HPDE6-E6E7 (cell line): ENCODE measurements at regions not wholly inside any gene's neighbourhood (a gene's known extent, or its start where the extent isn't known, plus 50 kb on each side); places are given as distances from the start of the nearest gene placed in this dataset.
"Not testable (repeated sequence)": the region's sequence is repeated elsewhere in the genome, so short reads cannot be mapped to it uniquely, and the experiment has no call there.

Source experiments
- DNase-seq: peaks from one replicate; pipeline ENCODE4 v3.0.0; 2011; ENCODE audit warnings: missing footprints; ENCODE audit errors: extremely low spot score

DNA sequence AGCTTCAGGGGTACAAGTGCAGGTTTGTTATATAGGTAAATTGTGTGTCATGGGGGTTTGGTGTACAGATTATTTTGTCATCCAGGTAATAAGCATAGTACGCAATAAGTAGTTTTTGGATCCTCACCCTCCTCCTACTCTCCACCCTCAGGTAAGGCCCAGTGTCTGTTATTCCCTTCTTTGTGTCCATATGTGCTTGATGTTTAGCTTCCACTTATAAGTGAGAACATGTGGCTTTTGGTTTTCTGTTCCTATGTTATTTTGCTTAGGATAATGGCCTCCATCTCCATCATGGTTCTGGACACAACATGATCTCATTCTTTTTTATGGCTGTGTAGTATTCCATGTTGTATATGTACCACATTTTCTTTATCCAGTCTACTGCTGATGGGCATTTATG lies 298.4 kb downstream of the LIG4 start:
- DNase-seq: not testable (repeated sequence)

- DNase-seq: no peak
Measured at GRCh38 chr13:107912745-107913144, 302.6 kb downstream of the LIG4 start.

GRCh38 chr13:107907065-107907805 lies 308.1 kb downstream of the LIG4 start:
- DNase-seq: no peak

DNA sequence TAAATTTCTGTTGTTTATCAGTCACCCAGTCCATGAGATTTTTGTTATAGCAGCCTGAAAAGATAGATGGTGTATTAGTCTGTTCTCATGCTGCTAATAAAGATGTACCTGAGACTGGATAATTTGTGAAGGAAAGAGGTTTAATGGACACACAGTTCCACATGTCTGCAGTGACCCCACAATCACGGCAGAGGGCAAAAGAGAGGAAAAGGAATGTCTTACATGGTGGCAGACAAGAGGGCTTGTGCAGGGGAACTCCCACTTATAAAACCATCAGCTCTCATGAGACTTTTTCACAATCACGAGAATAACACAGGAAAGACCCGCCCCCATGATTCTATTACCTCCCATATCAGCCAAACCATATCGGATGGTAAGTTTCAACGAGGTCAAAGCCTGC lies 309.2 kb downstream of the LIG4 start:
- no peak for DNase-seq

DNA sequence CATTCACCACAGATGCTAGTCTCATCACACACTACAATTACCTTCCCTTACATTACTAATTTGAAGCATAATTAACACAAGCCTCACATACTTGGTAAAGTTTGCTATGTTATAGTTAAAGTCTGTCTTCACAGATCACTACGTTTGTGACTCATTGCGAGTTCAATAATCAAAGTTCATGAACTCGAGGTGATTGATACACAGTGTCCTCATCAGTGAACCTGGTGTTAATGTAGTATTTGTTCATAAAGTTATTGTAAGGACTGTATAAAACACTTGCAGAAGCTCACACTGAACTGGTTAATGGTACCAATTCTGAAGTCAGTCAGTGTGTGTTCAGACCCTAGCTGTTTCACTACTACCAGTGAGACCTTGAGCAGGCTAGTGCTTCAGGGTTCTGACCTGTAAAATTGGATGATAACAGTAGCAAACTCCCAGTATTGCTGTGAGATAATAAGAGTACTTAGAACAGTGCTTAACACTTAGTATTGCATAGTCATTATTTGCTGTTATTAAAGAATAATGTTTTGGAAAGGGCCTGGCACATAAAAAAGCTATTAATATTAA lies 313.3 kb downstream of the LIG4 start:
- DNase-seq: no peak

DNA sequence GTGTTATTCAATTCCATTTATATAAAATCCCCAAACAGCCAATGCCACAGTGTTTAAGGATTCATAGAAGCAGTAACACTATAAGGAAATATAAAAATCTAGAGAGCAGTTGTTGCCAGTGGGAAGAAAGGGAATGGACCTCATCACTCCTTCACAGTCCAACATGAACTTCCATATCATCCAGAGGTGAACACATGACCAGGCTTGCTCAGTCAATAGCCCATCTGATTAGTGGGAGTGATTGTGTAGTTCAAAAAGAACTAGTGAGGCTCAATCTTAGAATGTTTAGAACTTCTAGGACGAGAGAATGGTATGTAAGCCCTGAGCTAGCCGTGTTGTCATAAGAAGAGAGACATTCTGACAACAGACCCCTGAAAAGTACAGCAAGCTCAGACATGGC lies 314.1 kb downstream of the LIG4 start:
- no peak for DNase-seq

DNA sequence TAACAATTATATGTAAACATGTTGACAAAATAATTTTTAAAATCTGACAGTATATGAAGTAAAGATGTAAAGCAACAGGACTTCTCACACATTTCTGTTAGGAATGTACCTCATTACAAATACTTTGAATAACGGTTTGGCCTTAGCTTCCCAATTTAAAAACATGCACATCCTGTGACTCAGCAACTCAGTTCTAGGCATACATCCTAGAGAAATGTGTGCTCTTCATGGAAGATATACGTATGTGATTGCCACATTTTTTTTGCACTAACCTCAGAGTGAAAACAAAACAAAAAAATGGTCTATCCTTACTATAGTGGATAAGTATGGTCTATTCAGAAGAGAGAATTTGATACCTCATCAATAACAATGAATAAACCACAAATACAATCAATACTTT lies 314.6 kb downstream of the LIG4 start:
- no peak for DNase-seq

DNA sequence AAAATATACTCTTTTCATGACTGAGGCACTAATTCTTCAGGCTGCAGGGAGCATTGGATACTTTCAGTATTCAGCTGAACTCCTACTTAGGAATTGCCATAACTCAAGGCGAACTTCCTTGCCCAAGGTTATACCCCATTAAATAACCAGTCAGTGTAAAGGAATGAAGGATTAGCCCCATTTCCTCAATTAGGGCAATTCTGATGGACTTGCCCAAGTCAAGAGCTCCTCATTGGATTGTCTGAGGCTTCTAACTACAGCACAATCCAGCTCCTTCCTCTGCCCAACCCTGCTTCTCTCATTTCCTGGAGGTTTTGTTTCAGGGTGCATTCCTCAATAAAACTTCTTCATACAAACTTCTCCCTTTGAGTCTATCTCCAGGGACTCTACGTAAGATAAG lies 329.2 kb downstream of the LIG4 start:
- no peak for DNase-seq

DNA sequence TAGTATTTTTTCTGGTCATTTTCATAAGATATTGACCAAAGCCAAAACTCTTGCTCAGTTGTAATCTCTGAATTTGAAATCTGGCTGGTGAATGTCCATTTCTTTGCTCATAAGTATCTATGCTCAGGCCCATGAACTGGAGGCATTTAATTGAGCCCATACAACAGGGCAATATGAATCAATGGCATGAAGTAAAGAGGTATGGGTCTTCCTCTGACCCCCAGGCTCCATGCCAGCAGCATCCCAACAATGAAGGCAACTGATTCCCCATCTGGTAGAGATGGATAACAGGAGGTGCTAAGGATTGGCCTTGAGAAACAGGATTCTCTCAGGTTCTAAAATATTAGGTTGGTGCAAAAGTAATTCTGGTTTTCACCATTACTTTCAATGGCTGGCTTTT lies 330.8 kb downstream of the LIG4 start:
- DNase-seq: no peak

- no peak for DNase-seq
Measured at GRCh38 chr13:107883561-107884175, 331.7 kb downstream of the LIG4 start.

GRCh38 chr13:107882708-107883560 lies 332.4 kb downstream of the LIG4 start:
- no peak for DNase-seq

GRCh38 chr13:107881362-107881761 lies 334.0 kb downstream of the LIG4 start:
- DNase-seq: no peak

DNA sequence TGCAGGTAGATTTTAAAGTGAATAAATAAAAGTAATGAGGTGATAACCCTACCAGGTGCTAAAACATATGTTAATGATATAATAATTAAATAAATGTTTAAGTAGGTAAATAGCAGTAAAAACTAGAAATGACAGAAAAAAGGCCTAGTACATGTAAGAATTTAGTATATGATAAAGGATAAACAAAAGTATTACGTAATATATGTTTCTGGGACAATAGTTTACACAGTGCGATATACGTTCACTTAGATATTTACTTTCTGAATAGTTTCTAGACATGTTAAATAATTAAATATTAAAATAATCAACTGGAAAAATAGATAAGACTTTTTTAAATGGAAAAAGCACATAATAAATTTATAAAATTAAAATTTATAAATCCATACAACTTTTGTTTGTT lies 340.9 kb downstream of the LIG4 start:
- no peak for DNase-seq

GRCh38 chr13:107873926-107874325 lies 341.4 kb downstream of the LIG4 start:
- no peak for DNase-seq

DNA sequence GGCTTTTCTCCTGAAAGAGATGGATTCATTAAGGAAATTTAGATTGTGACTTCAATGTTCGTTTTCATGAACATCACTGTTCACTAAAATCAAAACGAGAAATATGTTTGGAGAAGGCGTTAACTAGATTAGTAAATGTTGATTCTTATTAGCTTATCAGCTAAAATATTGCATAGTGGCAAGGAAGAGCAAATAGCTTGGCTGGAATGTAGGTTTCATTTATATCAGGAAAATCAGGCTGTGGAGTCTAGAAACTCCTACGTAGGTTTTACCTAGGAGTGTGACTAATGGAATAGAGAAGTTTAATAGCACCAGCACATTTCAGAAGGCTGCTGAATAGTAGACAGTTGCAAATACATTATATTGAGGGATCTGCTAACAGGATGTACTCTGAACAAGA lies 344.9 kb downstream of the LIG4 start:
- DNase-seq: no peak

GRCh38 chr13:107867701-107868661 lies 347.4 kb downstream of the LIG4 start:
- no peak for DNase-seq

DNA sequence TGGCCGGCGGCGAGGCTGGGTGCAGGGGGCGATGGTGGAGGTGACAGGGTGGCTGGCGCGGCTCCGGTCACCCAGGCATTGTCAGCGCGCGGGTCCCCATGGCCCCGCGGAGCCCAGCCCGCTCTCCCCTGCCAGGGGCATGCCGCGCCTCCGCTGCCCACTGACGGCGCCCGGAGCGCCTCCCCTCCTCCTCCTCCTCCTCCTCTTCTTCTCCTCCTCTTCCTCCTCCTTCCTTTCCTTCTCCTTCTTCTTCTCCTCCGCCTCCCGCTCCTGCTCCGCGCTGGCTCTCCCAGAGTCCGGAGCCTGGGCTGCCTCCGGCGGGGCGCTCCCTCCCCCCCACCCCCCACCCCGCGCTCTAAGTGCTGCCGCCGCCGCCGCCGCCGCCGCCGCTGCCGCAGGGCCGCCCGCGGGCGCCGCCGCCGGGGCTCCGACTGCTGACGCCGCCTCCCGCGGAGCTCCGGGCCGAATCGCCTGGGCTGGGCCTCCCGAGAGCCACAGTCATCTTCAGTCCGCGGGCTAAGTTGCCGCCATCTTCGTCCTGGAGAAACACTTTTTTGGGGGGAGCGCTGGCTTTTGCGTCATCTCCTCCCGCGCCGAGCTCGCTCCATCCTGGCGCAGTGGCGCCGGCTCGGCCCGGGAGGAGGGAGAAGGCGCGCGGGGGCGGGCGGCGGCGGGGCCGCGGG lies 348.3 kb downstream of the LIG4 start:
- no peak for DNase-seq

- DNase-seq: no peak
Measured at GRCh38 chr13:107866032-107866940, 349.1 kb downstream of the LIG4 start.

DNA sequence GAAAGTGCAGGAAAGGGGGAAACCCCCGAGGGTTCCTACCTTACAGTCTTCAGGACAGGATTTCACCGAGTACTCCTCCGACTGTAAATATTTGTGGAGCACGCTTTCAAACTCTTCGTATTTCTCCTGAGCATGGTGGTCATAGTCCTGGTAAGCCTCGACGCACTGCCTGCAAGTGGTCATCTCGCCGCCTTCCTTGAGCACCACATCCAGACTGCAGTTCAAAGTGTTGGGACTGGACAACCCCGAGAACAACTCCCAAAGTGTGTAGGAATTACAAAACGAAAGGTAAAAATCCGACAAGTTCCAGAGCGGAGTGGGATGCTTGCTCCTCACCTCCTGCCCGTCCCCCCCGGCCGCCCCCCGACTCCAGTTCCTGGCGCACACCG lies 349.7 kb downstream of the LIG4 start:
- DNase-seq: no peak

GRCh38 chr13:107865318-107865575 lies 350.1 kb downstream of the LIG4 start:
- no peak for DNase-seq
